SIG-M5 (cell line): ENCODE measurements at regions not wholly inside any gene's neighbourhood (a gene's known extent, or its start where the extent isn't known, plus 50 kb on each side); places are given as distances from the start of the nearest gene placed in this dataset.

ENCODE experiments used
- DNase-seq: peaks from one replicate; lab custom pipeline; 2025; lab: John Stamatoyannopoulos, UW

GRCh38 chr10:113219446-113219845 lies 269.4 kb downstream of the TCF7L2 start:
- no peak for DNase-seq

GRCh38 chr10:113221756-113222168 lies 271.7 kb downstream of the TCF7L2 start:
- DNase-seq: no peak

DNA sequence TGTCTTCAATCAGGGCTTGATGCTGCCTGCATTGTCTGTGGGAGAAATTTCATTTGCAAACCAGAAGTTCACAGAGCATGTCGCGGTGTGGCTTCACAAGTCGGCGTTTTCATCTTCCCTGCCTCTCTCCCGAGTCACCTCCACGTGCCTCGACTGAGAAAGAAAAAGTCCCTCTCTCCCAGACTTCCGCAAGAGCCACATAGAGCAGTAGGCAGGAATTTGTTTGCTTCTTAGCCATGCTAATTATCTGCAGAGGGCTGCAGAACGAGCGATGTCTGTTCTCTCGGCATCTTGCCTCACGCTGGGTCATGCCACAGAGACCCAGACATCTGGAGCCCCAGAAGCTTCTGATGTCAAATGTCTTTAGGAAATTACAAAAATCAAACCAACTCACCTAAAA lies 272.2 kb downstream of the TCF7L2 start:
- no peak for DNase-seq

DNA sequence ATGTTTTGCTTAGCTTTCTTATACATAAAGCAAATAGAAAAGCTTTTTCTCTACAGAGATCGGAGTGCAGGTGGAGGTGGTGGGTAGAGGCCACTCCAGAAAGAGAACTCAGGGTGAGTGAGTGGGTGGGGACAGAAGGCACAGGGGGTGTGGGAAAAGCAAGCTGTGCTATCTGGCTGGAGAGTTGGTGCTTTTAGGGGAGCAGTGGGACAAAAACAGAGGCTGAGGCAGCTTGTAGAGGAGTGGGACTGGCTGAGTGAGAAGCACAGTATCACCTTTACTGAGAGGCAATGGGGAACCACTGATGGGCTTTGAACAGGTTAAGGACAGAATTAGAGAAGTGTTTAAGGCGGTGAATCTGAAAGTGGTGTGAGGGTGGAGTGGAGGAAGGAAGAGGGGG lies 275.3 kb downstream of the TCF7L2 start:
- no peak for DNase-seq

GRCh38 chr10:113225903-113226302 lies 275.9 kb downstream of the TCF7L2 start:
- DNase-seq: no peak

GRCh38 chr10:113226399-113226798 lies 276.4 kb downstream of the TCF7L2 start:
- DNase-seq: no peak

DNA sequence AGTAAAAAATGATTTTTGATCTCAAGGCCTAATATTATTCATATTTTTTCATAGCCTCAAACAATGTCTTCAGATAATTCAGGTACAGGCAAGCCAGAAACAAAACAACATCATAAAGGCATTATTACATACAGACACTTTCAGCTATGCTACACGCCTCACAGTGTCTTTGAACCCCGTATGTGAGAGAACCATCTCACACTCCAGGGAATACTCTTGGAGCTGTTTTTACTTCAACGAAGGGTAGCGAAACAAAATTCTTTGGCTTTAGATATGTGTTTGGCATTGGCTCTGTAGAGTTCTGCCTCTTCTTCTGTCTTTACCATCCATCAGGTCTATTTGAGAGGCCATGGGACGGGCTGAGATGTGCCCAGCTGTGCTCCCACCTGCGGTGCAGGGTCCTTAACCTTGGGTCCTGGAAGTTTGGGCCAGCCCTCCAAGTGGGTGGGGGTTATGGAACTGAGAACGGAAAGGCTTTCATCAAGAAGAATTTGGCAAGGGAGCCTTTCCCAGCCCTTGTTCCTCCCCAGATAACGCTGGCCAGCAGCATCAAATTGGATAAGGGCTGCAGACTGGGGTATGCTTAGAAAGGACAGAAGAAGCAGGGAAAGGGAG lies 276.9 kb downstream of the TCF7L2 start:
- no peak for DNase-seq

- DNase-seq: no peak
These were observed 278.5 kb downstream of the TCF7L2 start for GRCh38 chr10:113228530-113228929.

DNA sequence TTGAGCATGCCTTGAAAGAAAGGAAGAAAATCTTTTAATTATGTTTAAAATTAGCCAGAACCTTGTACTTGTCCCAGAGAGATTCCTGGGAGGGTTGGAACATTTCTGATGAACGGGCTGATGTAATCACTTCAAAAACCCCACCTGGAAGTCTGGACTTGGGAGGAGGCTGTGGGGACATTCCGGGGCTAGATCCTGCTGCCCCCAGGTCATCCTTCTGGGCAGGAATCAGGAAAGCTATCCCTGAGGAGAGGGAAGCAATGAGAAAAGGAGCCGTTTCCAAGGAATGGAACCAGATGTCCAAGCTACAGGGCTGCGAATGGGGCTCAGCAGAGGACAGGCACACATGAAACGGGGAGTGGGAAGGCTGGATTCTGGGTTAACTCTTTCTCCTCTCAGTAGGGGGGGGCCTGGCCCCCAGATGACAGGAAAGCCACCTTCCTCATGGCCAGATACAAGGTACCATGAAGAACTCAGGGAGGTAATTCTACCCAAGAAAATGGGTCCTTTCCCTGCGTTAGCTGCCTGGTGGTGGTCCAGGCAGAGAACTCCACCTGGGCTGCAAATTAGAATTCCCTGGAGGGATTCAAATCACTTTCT lies 280.1 kb downstream of the TCF7L2 start:
- no peak for DNase-seq

- DNase-seq: no peak
These were observed 283.0 kb downstream of the TCF7L2 start for GRCh38 chr10:113232928-113233511.

- no peak for DNase-seq
These were observed 284.4 kb downstream of the TCF7L2 start for GRCh38 chr10:113234481-113234880.

DNA sequence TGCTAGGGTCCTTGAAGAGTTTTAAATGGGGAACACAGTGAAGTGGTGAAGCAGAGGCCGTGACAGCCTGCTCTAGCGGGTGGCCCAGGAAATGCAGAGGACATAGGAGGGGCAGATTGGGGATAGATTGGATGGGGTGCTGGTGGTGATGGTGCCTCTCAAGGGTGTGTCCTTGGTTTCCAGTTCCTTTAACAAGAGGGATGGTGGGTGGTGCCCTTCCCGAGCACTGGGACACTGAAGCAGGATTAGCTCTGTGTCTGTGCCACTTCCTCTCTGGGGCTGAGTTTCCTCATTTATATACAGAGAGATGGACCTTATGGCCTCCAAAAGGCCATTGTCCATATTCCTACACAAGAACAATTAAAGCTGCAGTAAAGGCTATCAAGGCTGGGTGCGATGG lies 285.5 kb downstream of the TCF7L2 start:
- no peak for DNase-seq

GRCh38 chr10:113236998-113237397 lies 287.0 kb downstream of the TCF7L2 start:
- no peak for DNase-seq

GRCh38 chr10:113239566-113240350 lies 289.7 kb downstream of the TCF7L2 start:
- DNase-seq: no peak

GRCh38 chr10:113240736-113241135 lies 290.7 kb downstream of the TCF7L2 start:
- DNase-seq: no peak

GRCh38 chr10:113241599-113242360 lies 291.7 kb downstream of the TCF7L2 start:
- DNase-seq: no peak

- no peak for DNase-seq
These were observed 293.3 kb downstream of the TCF7L2 start for GRCh38 chr10:113243311-113243710.

DNA sequence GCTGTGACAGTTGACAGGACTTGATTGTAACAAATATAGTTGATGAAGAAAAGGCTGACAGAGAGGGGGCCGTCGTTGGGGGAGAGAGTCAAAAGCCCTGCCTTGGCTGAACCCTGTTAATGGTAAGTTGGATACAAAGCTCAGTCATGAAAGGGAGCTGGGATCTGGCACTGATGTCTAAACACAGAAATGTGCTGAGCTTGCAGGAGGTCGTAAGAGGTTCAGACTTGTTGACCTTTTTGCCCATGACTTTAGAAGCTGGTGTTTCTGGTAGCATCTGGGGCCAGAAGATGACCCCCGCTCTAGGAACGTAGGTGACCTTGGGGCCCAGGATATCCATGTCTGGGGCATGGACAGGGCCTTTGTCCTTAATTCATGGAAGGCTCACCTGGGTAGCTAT lies 294.7 kb downstream of the TCF7L2 start:
- DNase-seq: no peak

- no peak for DNase-seq
These were observed 295.2 kb downstream of the TCF7L2 start for GRCh38 chr10:113245286-113245685.

DNA sequence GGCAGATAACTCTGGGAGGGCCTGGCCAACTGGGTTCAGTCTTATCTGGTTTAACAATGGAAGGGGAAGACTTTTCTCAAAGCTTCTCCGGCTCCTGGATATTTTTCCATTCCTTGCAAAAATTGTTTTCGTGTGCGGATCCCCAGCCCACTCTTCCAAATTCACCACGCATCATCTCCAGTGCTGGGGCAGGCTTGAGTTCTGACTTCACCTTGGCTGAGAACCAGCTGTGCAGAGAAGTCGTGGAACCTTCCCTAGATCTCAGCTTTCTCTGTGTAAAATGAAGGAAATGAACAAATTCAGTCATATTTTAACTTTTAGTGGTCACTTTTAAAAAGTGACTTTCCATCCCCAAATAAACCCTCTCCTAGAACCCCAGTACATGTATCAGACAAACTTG lies 297.0 kb downstream of the TCF7L2 start:
- DNase-seq: no peak

DNA sequence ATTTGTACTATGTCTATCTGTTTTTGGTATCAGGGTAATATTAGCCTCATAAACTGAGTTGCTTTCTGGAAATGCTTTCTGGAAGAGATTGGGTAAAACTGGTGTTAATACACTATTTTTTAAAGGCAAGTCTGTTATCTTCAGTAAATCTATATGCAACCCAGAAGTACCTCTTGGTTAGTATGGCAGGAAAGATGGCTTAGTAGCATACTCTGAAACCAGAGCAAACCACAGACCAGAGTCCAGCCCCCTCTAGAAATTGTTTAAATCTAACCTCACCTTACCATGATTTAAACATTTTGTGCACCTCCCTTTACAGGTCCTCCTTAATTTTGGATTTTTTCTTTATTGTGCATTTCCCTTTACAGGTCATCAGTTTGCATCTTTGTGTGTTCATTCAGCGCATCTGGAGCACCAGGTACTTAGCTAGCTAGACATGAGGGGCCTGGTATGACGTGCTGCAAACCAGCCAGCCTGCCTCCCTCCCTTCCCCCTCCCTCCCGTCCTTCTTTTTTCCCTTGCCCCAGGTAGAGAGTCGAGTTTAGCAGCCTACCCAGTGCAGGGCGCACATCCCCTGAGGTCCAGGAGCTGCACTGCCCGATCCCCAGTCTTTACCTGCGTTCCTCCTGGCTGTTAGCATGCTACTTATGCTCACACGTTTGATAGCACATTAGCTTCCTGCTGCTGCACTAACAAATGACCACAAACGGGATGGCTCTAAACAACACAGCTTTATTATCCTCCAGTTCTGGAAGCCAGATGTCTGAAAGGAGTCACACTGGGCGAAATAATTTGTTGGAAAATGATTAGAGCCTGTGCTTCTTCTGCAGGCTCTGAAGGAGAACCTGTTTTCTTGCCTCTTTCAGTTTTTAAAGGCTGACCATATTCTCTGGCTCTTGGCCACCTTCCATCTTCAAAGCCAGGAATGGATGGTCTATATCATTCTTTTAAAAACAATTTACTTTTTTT lies 299.9 kb upstream of the HABP2 start:
- DNase-seq: no peak
